Activated T-helper 2 cell treated with anti-CD3 and anti-CD28 coated beads, Interferon-gamma antibody, Interleukin-2, Interleukin-4, amounts not matched to agents 10 μg/mL and 5 μg/mL and 100 μg/mL, durations not matched to agents 14 hours and 24 hours and 36 hours (primary cell): ENCODE measurements at regions not wholly inside any gene's neighbourhood (a gene's known extent, or its start where the extent isn't known, plus 50 kb on each side); places are given as distances from the start of the nearest gene placed in this dataset.
"Not testable (repeated sequence)": the region's sequence is repeated elsewhere in the genome, so short reads cannot be mapped to it uniquely, and the experiment has no call there.

Source experiments
- DNase-seq: peaks from one replicate; pipeline ENCODE4 v3.0.0; 2021; ENCODE audit warnings: low spot score
- H3K27ac Mint-ChIP-seq: one replicate; pipeline ENCODE4 v1.8.0; 2021; ENCODE audit warnings: mixed read lengths
- H3K27me3 Mint-ChIP-seq: one replicate; pipeline ENCODE4 v1.8.0; 2021; ENCODE audit warnings: low read depth, mixed read lengths
- H3K36me3 Mint-ChIP-seq: one replicate; pipeline ENCODE4 v1.8.0; 2021; ENCODE audit warnings: low read depth, mixed read lengths
- H3K4me1 Mint-ChIP-seq: one replicate; pipeline ENCODE4 v1.8.0; 2021; ENCODE audit warnings: low read depth, mixed read lengths
- H3K4me3 Mint-ChIP-seq: one replicate; pipeline ENCODE4 v1.8.0; 2021; ENCODE audit warnings: low read depth, mild to moderate bottlenecking, moderate library complexity, mixed read lengths
- H3K9me3 Mint-ChIP-seq: one replicate; pipeline ENCODE4 v1.8.0; 2021; ENCODE audit warnings: mixed read lengths
- intact Hi-C: fragments of 100-400 bp; cut with micrococcal nuclease; formaldehyde crosslinking; loops from one replicate; pipeline ENCODE4 v1.15.1; 2023

- no peaks in the 10 kb centered on the region for H3K36me3 Mint-ChIP-seq
- H3K4me1 Mint-ChIP-seq: peaks cover 2% of the 10 kb centered on the region
- peaks cover 6% of the 10 kb centered on the region for H3K27me3 Mint-ChIP-seq
- no peak overlapping the region for H3K27ac Mint-ChIP-seq
- no peak overlapping the region for H3K4me3 Mint-ChIP-seq
- H3K9me3 Mint-ChIP-seq: no peaks in the 10 kb centered on the region
- no peak for DNase-seq
- intact Hi-C loops: no loop called here
Observed at GRCh38 chr6:37078814-37079213, 73.4 kb downstream of the FGD2 start.

- DNase-seq: no peak
- no peaks in the 10 kb centered on the region for H3K9me3 Mint-ChIP-seq
- peaks cover 8% of the 10 kb centered on the region for H3K27me3 Mint-ChIP-seq
- no peak overlapping the region for H3K4me3 Mint-ChIP-seq
- no peak overlapping the region for H3K27ac Mint-ChIP-seq
- H3K4me1 Mint-ChIP-seq: peaks cover 2% of the 10 kb centered on the region
- no peaks in the 10 kb centered on the region for H3K36me3 Mint-ChIP-seq
- intact Hi-C loops: no loop called here
Observed at GRCh38 chr6:37081042-37081607, 75.7 kb downstream of the FGD2 start.

GRCh38 chr6:37082390-37083130 lies 77.1 kb downstream of the FGD2 start:
- DNase-seq: no peak
- Mint-ChIP-seq H3K4me3 (no peak overlapping the region), H3K4me1 (peaks cover 2% of the 10 kb centered on the region), H3K9me3 (no peaks in the 10 kb centered on the region), H3K27ac (no peak overlapping the region), H3K36me3 (no peaks in the 10 kb centered on the region), H3K27me3 (peaks cover 5% of the 10 kb centered on the region)
- intact Hi-C loops: no loop called here

- Mint-ChIP-seq H3K4me1 (peaks cover 2% of the 10 kb centered on the region), H3K27ac (no peak overlapping the region), H3K4me3 (no peak overlapping the region), H3K36me3 (no peaks in the 10 kb centered on the region), H3K9me3 (no peaks in the 10 kb centered on the region), H3K27me3 (peaks cover 4% of the 10 kb centered on the region)
- intact Hi-C loops: no loop called here
- no peak for DNase-seq
Observed at GRCh38 chr6:37083243-37084138, 78.0 kb downstream of the FGD2 start.

- H3K9me3 Mint-ChIP-seq, H3K4me3 Mint-ChIP-seq, intact Hi-C loops, H3K27ac Mint-ChIP-seq, DNase-seq, H3K27me3 Mint-ChIP-seq, H3K4me1 Mint-ChIP-seq, H3K36me3 Mint-ChIP-seq: not testable (repeated sequence)
Observed at GRCh38 chr6:37084665-37085064, 79.2 kb downstream of the FGD2 start.

- H3K9me3 Mint-ChIP-seq: no peaks in the 10 kb centered on the region
- peaks cover 2% of the 10 kb centered on the region for H3K4me1 Mint-ChIP-seq
- DNase-seq: no peak
- peaks cover 4% of the 10 kb centered on the region for H3K27me3 Mint-ChIP-seq
- H3K27ac Mint-ChIP-seq: no peak overlapping the region
- H3K36me3 Mint-ChIP-seq: no peaks in the 10 kb centered on the region
- H3K4me3 Mint-ChIP-seq: no peak overlapping the region
- intact Hi-C loops: no loop called here
Observed at GRCh38 chr6:37085198-37085597, 79.7 kb downstream of the FGD2 start.

GRCh38 chr6:37088897-37089296 lies 81.1 kb upstream of the PIM1 start:
- DNase-seq: no peak
- intact Hi-C loops: no loop called here
- no peaks in the 10 kb centered on the region for H3K36me3 Mint-ChIP-seq
- peaks cover 7% of the 10 kb centered on the region for H3K4me1 Mint-ChIP-seq
- H3K27me3 Mint-ChIP-seq: peaks cover 2% of the 10 kb centered on the region
- H3K4me3 Mint-ChIP-seq: no peak overlapping the region
- H3K27ac Mint-ChIP-seq: no peak overlapping the region
- H3K9me3 Mint-ChIP-seq: no peaks in the 10 kb centered on the region

- intact Hi-C loops: no loop called here
- DNase-seq: no peak
- Mint-ChIP-seq H3K27me3 (peaks cover 2% of the 10 kb centered on the region), H3K36me3 (no peaks in the 10 kb centered on the region), H3K4me1 (peaks cover 8% of the 10 kb centered on the region), H3K9me3 (no peaks in the 10 kb centered on the region), H3K27ac (no peak overlapping the region), H3K4me3 (no peak overlapping the region)
Observed at GRCh38 chr6:37089783-37090182, 80.2 kb upstream of the PIM1 start.

- DNase-seq, H3K27ac Mint-ChIP-seq, H3K9me3 Mint-ChIP-seq, H3K36me3 Mint-ChIP-seq, H3K4me1 Mint-ChIP-seq, H3K27me3 Mint-ChIP-seq, intact Hi-C loops, H3K4me3 Mint-ChIP-seq: not testable (repeated sequence)
Observed at GRCh38 chr6:37091104-37091503, 78.8 kb upstream of the PIM1 start.

- DNase-seq, H3K4me1 Mint-ChIP-seq, H3K4me3 Mint-ChIP-seq, intact Hi-C loops, H3K36me3 Mint-ChIP-seq, H3K27ac Mint-ChIP-seq, H3K9me3 Mint-ChIP-seq, H3K27me3 Mint-ChIP-seq: not testable (repeated sequence)
Observed at GRCh38 chr6:37091586-37091985, 78.4 kb upstream of the PIM1 start.

GRCh38 chr6:37092923-37093727 lies 76.8 kb upstream of the PIM1 start:
- H3K27me3 Mint-ChIP-seq: no peaks in the 10 kb centered on the region
- no peak overlapping the region for H3K27ac Mint-ChIP-seq
- H3K4me3 Mint-ChIP-seq: no peak overlapping the region
- peaks cover 8% of the 10 kb centered on the region for H3K4me1 Mint-ChIP-seq
- intact Hi-C loops: no loop called here
- no peaks in the 10 kb centered on the region for H3K36me3 Mint-ChIP-seq
- no peaks in the 10 kb centered on the region for H3K9me3 Mint-ChIP-seq
- DNase-seq: no peak

GRCh38 chr6:37093728-37094069 lies 76.3 kb upstream of the PIM1 start:
- no peaks in the 10 kb centered on the region for H3K9me3 Mint-ChIP-seq
- no peak overlapping the region for H3K27ac Mint-ChIP-seq
- DNase-seq: no peak

More at GRCh38 chr6:37093728-37094069, 76.3 kb upstream of the PIM1 start:
- intact Hi-C loops: no loop called here
- no peaks in the 10 kb centered on the region for H3K27me3 Mint-ChIP-seq
- no peaks in the 10 kb centered on the region for H3K36me3 Mint-ChIP-seq
- H3K4me1 Mint-ChIP-seq: peaks cover 8% of the 10 kb centered on the region
- H3K4me3 Mint-ChIP-seq: no peak overlapping the region
